ENCODE measurements at regions not wholly inside any gene's neighbourhood (a gene's known extent, or its start where the extent isn't known, plus 50 kb on each side); places are given as distances from the start of the nearest gene placed in this dataset.

GRCh38 chr6:3577517-3577916, 120.7 kb upstream of the SLC22A23 start:
- ATAC-seq (no peak; the same call in 1 of the 2 replicates), DNase-seq (ENCODE audit: low read depth, low spot score) (no peak)
- H3K36me3 ChIP-seq (ENCODE audit: control insufficient read depth, insufficient read depth, low read length): no peaks in the 10 kb centered on the region
- ChIA-PET CTCF (no interaction called here), POLR2A (no interaction called here)
- no peaks in the 10 kb centered on the region for H3K9me3 ChIP-seq (ENCODE audit: control insufficient read depth, insufficient read depth, low read depth, low read length)
- no TSS peak for BruUV-seq (replicated peaks)
- no peak for TF ChIP-seq TCF7L2 (IDR thresholded peaks at IDR 0.05; ENCODE audit: low read depth, low read length)
- TF ChIP-seq, protein P1, sequence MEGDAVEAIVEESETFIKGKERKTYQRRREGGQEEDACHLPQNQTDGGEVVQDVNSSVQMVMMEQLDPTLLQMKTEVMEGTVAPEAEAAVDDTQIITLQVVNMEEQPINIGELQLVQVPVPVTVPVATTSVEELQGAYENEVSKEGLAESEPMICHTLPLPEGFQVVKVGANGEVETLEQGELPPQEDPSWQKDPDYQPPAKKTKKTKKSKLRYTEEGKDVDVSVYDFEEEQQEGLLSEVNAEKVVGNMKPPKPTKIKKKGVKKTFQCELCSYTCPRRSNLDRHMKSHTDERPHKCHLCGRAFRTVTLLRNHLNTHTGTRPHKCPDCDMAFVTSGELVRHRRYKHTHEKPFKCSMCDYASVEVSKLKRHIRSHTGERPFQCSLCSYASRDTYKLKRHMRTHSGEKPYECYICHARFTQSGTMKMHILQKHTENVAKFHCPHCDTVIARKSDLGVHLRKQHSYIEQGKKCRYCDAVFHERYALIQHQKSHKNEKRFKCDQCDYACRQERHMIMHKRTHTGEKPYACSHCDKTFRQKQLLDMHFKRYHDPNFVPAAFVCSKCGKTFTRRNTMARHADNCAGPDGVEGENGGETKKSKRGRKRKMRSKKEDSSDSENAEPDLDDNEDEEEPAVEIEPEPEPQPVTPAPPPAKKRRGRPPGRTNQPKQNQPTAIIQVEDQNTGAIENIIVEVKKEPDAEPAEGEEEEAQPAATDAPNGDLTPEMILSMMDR (IDR thresholded peaks at IDR 0.05): no peak
- TF ChIP-seq SIN3A (IDR thresholded peaks at IDR 0.05; ENCODE audit: borderline replicate concordance, insufficient read depth, low read depth, low read length): no peak
- no peak for TF ChIP-seq POLR2AphosphoS5 (IDR thresholded peaks at IDR 0.05; ENCODE audit: low read depth, low read length)
- TF ChIP-seq, protein P2, sequence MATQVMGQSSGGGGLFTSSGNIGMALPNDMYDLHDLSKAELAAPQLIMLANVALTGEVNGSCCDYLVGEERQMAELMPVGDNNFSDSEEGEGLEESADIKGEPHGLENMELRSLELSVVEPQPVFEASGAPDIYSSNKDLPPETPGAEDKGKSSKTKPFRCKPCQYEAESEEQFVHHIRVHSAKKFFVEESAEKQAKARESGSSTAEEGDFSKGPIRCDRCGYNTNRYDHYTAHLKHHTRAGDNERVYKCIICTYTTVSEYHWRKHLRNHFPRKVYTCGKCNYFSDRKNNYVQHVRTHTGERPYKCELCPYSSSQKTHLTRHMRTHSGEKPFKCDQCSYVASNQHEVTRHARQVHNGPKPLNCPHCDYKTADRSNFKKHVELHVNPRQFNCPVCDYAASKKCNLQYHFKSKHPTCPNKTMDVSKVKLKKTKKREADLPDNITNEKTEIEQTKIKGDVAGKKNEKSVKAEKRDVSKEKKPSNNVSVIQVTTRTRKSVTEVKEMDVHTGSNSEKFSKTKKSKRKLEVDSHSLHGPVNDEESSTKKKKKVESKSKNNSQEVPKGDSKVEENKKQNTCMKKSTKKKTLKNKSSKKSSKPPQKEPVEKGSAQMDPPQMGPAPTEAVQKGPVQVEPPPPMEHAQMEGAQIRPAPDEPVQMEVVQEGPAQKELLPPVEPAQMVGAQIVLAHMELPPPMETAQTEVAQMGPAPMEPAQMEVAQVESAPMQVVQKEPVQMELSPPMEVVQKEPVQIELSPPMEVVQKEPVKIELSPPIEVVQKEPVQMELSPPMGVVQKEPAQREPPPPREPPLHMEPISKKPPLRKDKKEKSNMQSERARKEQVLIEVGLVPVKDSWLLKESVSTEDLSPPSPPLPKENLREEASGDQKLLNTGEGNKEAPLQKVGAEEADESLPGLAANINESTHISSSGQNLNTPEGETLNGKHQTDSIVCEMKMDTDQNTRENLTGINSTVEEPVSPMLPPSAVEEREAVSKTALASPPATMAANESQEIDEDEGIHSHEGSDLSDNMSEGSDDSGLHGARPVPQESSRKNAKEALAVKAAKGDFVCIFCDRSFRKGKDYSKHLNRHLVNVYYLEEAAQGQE (IDR thresholded peaks at IDR 0.05; ENCODE audit: insufficient read depth in 1 of 2, low read depth in 2 of 2, low read length in 1 of 2): no peak
- in situ Hi-C loops (cut with HindIII; ENCODE audit: low pct_unique_long_range_greater_than_20kb, low sequenced_read_pairs): no loop called here
- H3K27ac ChIP-seq (ENCODE audit: low read length): no peak overlapping the region
- H3K27me3 ChIP-seq (ENCODE audit: control insufficient read depth, insufficient read depth, low read length): no peaks in the 10 kb centered on the region; the same call in none of the 2 replicates
- no peak overlapping the region for H3K4me3 ChIP-seq (ENCODE audit: low read depth in 2 of 2, low read length in 2 of 2)
- H3K4me1 ChIP-seq (ENCODE audit: control insufficient read depth, insufficient read depth, low read length): no peaks in the 10 kb centered on the region
- intact Hi-C loops (cut with micrococcal nuclease; ENCODE audit: unreplicated experiment): no loop called here

DNA sequence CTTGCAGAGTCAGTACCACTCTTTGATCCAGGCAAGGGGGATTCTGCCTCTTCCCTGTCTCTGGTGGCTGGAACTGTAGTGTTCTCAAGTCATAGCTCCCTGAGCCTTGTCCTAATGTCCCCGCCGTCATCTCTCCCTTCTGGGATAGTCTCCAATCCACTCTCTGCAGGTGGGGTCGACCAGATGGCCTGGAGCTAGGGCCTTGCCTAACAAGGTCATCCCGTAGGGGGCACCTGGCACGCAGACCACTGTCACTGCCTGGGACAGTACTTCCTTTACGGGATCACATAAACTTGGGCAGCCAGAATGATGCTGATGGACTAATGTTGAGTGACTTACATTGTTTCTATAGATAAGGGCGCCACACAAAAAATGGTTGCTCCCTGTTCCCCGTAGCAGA, 118.9 kb upstream of the SLC22A23 start:
- no peak for DNase-seq (ENCODE audit: low read depth, low spot score)
- Histone ChIP-seq H3K36me3 (ENCODE audit: control insufficient read depth, insufficient read depth, low read length) (no peaks in the 10 kb centered on the region), H3K27me3 (ENCODE audit: control insufficient read depth, insufficient read depth, low read length) (no peaks in the 10 kb centered on the region; the same call in none of the 2 replicates), H3K4me3 (ENCODE audit: low read depth in 2 of 2, low read length in 2 of 2) (no peak overlapping the region), H3K4me1 (ENCODE audit: control insufficient read depth, insufficient read depth, low read length) (no peaks in the 10 kb centered on the region), H3K9me3 (ENCODE audit: control insufficient read depth, insufficient read depth, low read depth, low read length) (no peaks in the 10 kb centered on the region), H3K27ac (ENCODE audit: low read length) (no peak overlapping the region)
- POLR2A ChIA-PET: no interaction called here
- CTCF ChIA-PET: no interaction called here
- ATAC-seq: no peak
- intact Hi-C loops (cut with micrococcal nuclease; ENCODE audit: unreplicated experiment): no loop called here
- in situ Hi-C loops (cut with HindIII; ENCODE audit: low pct_unique_long_range_greater_than_20kb, low sequenced_read_pairs): no loop called here
- TF ChIP-seq, protein P2 (IDR thresholded peaks at IDR 0.05; ENCODE audit: insufficient read depth in 1 of 2, low read depth in 2 of 2, low read length in 1 of 2): no peak
- TF ChIP-seq, protein P1 (IDR thresholded peaks at IDR 0.05): no peak
- no TSS peak for BruUV-seq (replicated peaks)
